HG02973 (cell line): ENCODE measurements at regions not wholly inside any gene's neighbourhood (a gene's known extent, or its start where the extent isn't known, plus 50 kb on each side); places are given as distances from the start of the nearest gene placed in this dataset.
"Not testable (repeated sequence)": the region's sequence is repeated elsewhere in the genome, so short reads cannot be mapped to it uniquely, and the experiment has no call there.

Experiments used
- ATAC-seq: cut with Tn5 transposase; IDR thresholded peaks from one replicate; pipeline ENCODE4 v1.9.1; 2021; ENCODE audit warnings: moderate library complexity; ENCODE audit not compliant: unreplicated experiment

DNA sequence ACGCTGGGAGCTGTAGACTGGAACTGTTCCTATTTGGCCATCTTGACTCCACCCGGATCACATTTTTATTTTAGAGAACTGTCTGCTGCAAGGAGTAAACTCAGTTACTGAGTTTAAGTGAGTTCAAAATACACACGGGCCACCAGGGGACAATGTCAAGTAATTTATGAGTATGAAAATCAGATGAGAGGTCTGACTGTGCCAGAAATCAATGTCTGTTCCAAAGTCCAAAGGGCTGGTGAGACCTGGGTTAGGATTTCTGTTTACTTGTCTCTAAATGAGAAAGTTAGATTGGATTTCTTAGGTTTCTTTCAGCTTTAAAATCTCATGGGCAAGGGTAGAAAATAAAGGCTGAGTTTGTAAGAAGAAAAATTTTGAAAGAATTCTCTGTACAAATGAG lies 465.8 kb upstream of the MEIS1 start:
- no peak for ATAC-seq

DNA sequence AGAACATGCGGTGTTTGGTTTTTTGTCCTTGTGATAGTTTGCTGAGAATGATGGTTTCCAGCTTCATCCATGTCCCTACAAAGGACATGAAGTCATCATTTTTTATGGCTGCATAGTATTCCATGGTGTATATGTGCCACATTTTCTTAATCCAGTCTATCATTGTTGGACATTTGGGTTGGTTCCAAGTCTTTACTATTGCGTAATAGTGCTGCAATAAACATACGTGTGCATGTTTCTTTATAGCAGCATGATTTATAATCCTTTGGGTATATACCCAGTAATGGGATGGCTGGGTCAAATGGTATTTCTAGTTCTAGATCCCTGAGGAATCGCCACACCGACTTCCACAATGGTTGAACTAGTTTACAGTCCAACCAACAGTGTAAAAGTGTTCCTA lies 471.6 kb upstream of the MEIS1 start:
- ATAC-seq: not testable (repeated sequence)

DNA sequence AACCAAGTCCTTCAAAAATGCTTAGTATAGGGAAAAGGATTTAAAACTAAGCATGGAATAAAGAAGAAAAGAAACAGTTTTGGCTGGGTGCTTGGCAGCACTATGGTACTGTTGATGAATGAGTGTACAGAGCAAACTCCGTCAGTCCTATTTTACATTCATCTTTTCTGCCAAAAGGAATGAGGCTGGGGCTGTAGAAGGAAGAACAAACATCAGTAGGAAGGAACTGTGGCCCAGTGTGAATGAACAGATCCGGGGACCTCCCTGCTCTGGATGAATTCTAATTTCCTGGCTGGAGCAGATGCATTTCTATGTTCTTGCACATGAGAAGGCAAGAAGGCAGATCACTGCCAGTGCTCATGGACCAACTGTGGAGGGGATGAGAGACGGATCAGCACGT lies 474.0 kb upstream of the MEIS1 start:
- ATAC-seq: no peak

DNA sequence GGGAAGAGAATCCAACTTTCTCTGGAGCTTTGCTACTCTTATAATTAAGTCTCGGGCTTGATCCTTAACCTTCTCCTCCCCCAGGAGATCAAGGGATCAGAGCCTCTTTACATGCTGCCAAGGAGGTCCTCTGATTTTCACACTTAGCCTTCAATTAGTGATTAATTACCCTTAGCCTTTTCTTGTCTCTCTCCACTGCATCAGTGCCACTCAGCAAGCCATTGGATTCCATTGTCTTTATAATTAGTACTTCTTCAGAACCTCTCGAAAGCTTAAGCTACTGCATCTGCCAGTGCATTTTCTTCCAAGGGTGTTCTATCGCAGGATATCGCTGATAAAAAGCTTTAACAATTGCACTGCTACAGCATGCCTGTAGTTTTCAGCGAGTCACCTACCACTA lies 477.0 kb upstream of the MEIS1 start:
- ATAC-seq: no peak

DNA sequence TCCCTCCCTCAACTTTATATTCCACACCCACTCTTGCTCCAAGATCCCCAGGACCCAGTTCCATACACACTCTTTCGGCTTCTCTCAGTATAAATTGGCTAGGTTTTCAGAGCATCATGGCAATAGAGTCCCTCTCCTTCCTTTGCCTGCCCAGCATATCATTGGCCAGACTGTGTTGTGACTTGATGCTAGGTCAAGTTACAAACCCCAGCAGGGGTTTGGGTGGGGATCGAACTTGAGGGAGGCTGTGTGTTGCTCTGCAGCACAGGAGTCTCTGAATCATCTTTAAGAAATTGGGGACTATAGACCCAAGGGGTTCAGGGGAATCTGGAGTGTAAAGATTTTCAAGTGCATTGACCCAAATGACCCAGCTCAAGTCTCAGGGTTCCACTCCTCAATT lies 477.5 kb upstream of the MEIS1 start:
- ATAC-seq: no peak

DNA sequence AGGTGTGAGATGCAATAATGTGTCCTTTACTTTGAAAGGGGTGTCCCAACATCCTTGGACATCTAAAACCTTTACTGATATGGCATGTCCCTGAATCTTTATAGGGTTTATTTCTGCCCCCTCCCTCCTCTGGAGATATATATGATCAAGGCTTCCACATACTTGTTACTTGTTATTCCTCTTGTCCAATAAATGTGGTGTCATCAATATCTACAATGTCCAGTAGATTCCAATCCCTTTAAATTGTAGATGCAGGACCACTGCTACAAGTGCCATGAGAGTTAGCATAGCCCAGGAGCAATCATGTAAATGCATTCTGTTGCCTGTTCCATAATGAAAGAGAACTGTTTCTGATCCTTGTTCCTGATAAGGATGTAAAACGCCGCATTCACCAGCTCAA lies 479.7 kb upstream of the MEIS1 start:
- ATAC-seq: no peak

DNA sequence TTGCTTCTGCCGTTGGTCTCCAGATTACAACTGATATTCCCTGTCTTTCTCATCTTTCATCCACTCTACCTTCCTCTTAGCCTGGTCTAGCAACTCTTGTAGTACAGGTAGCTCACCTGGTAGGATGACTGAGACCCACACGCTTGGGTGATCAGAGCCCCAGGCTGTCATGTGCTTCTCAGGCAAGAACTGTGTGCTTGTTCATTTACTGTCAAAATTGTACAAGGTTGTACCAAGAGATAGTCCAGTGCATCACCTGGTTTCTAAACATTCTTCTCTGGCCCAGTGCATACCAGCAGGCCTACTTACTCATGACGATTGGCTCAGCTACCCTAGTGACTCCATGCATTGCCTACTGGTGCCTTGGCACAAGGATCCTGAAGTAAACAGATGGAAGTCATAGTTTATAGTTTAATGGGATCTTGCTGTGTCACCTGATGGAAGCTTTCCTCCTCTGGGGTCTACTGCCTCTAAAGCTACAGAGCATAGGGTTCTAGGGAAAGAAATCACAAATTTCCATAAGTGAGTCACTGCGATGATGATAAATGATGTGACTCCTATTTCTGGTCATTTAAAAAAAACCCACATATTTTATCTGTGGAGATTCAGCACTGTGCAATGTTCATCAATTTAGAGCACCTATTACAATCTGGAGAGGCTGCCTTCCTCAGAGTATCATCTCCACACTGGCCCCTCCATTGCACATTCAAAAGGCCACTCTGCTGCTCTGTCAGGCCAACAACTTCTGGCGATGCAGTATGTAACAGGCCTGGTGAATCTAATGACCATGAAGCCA lies 481.8 kb upstream of the MEIS1 start:
- ATAC-seq: no peak

DNA sequence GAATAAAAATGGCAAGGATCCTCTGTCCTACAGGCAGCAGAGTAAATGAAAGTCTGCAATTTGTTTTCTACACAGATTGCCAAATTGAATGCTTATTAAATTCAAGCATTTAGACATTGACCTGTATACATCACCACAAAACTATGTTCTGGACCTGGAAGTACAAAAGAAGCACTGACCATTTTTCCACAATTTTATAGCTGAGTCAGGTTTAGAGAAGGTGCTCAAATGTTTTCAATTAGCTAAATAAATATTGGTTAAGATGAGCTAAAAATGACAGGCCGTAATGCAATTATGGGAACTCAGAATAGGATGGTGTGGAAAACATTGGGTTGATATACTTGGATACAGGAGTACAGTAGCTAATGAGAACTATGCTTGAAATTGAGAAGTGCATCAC lies 490.7 kb upstream of the MEIS1 start:
- no peak for ATAC-seq

DNA sequence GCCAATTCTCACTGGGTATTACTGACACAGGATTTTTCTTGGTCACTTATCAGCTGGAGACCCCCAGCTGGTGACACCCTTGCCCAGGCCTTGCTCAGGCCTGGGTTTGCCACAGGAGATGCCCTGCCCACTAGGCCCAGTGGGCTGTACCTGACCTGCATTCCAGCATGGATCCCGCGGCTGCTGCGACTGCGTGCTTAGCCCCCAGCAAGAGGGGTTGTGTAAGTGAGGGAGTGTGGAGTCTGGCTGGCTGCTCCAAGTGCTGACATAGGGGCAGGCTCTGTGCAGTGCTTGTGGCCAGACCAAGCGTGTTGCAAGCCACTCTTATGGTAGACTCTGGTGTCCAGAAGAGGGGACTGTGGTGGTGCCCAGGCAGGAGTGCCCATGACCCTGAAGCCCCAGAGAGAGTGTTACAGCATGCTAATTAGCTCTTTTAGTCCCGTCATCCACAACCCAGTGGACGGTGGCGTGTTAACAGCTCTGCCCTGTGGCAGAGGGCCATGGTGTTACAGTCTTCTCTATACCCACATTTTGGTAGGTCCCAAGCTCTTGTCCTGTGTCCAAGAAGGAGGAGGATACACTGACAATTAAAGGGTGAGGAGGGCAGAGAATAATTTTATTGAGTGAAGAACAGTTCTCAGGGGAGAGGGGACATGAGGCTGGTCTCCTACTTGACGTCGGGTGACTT lies 491.7 kb upstream of the MEIS1 start:
- no peak for ATAC-seq

DNA sequence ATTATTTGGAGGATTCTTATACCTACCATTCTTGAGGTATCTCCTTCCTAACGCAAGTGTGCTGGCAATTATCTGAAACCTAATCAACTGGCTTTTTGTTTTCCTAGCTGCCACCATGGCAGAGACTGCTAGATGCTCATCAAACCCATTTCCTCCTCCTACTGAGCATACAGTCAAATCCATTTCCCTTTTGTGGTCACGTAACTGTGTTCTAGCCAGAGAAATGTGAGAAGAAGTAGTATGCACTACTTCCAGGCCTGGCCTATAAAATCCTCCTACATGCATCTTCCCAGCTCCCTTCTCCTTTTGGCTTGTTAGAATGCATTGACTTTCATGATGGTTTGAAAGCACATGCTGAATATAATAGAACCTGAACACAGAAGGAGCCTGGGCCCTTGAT lies 494.1 kb upstream of the MEIS1 start:
- ATAC-seq: no peak

DNA sequence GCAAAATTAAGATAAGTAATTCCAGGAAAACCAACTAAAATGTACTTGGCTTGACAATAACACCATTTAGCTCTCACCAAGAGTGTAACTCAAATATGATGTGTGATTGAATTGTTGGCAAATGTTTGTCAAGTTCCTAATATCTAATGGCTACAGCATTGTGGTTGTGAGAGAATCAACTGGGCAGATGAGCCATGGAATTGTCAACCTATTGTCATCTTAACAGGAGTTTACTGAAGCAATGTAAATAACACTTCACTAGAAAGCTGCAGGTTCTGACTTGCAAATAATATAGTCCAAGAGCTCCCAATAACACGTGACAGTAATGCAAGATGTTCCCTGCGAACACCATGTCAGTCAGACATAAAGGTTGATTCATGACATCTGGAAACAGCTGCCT lies 495.2 kb upstream of the MEIS1 start:
- ATAC-seq: no peak

DNA sequence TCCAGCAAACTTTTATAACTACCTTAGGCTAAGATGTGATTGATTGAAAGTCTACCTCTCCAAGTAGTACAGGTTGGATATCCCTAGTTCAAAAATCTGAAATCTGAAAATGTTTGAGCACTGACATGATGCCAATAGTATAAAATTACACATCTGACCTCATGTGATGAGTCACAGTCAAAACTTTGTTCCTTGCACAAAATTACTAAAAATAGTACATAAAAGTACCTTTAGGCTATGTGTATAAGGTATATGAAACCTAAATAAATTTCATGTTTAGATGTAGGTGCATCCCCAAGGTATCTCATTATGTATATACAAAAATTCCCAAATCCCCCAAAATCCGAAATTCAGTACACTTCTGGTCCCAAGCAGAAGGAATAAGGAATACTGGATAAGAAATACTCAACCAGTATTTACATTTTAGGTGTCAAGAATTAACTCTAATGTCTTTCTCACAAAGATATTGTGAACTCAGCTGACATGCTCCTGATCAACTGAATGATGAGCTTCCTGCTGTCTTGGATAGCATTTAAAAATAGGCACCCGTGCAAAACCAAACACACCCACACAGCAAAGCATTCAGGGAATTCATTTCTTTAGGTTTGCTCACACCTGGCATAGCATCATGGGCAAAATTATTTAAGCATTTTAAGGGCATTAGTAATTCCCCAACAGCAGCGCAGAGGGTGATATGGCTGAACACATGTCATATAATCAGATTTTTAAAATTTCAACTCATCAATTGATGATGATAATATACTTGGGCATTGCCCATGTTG lies 497.4 kb upstream of the MEIS1 start:
- no peak for ATAC-seq

DNA sequence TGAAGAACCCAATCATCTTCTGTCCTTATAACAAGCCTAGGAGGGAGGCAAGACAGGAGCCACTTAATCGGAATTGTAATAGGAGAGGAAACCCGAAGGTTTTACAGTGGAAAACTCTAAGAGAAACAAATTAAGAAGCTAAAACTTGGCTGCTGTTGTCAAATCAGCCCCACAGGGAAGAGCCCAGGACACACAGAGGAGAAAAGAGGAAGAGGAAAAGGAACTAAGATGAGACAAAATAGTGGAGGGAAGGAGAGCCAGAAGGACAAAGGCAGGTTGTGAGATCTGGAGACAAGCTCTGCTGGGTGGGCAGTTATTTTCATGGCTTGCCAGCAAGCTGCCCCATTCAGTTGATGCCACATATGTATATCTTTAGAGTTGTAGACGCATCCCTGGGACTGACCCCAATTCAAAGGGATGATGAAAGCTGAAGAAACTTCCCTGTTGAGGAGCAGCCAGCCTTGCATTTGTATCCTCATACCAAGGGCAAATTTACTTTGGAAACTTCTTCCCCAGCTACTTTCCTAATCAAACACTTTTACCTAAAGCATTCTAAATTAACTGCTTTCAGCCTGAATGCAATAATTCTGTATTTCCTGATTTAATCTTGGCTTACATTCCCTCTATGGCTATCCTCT lies 499.8 kb upstream of the MEIS1 start:
- no peak for ATAC-seq

DNA sequence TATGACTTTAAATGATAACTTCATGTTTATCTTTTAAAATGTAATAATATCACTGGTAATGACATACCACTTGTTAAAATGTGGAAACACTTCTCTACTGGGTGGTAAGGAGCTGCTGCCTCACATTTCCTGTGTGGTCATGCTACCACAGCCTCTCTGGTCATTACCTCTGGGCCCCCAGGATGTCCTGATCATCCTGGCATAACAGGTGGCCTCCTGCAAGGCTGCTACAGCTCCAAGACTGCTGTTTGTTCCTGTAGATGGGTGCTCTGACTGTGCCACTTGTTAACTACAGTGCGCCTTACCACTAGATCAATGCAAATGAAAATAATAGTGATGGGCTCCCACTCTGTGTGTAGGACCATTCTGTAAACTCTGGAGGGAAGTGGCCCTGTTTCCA lies 500.2 kb upstream of the SPRED2 start:
- ATAC-seq: no peak

DNA sequence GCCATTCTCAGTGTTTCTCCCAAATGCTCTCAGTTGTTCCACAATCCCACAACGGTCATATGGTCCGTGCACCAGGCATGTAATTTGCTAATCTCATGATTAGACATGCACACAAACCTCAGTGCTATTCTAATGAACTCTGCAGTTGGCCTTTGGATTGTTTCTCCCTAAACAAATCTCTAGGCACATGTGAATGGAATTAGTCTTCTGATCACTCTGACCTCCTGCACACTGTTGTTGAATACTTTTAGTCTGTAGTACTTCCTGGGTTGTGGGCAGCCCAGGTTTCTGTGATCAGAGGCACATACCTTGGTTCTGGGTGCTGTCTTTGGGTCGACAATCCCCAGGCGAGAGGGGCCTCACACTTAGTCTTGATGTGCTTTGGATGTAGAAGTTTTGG lies 498.7 kb upstream of the SPRED2 start:
- ATAC-seq: no peak

DNA sequence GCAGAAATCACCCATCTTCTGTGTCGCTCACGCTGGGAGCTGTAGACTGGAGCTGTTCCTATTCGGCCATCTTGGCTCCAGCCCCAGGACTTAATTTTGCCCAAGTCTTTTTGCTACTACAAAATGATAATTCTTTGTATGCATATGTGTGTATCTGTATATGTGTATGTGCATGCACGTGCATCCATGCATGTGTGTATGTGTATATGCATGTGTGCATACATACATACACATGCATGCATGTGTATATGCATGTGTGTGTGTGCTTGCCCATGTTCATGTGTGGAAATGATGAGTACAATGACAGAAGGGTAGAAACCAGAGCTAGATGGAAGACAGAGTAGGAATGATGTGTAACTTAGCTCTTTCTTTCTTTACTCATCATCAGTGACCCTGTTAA lies 497.9 kb upstream of the SPRED2 start:
- ATAC-seq: no peak

DNA sequence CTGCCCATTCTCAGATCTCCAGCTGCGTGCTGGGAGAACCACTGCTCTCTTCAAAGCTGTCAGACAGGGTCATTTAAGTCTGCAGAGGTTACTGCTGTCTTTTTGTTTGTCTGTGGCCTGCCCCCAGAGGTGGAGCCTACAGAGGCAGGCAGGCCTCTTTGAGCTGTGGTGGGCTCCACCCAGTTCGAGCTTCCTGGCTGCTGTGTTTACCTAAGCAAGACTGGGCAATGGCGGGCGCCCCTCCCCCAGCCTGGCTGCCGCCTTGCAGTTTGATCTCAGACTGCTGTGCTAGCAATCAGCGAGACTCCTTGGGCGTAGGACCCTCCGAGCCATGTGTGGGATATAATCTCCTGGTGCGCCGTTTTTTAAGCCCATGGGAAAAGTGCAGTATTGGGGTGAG lies 497.3 kb upstream of the SPRED2 start:
- not testable (repeated sequence) for ATAC-seq

DNA sequence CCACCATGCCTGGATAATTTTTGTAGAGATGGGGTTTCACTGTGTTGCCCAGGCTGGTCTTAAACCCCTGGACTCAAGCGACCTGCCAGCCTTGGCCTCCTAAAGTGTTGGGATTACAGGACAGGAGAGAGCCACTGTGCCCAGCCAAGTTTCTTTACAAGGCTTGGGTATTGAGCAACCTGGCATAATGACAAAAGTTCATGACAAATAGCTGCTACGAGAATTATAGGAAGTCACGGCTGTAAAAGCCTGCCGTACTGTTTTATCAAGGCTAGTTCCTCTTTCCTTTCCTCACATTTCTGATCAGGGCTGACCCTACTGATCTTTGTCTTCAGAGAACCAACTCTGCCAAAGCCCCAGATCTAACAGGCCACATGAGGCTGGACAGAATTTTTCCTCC lies 490.4 kb upstream of the SPRED2 start:
- ATAC-seq: no peak

DNA sequence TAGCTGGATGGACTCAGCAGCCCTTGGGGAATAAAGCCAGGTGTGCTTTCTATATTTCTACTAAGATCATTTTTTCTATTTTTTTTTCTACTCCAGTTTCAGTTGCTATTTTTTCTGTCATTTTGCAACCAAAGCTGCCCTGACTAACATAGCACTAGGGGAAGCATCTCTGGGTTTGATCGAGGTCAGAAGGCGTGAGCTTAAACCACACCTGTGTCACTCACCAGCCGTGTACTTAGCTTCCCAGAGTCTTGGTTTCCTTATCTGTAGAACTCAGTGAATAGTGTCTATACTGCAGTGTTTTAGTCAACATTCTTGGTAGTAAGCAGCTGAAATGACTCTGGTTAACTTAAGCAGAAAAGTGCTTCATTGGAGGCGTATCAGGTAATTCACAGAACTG lies 489.6 kb upstream of the SPRED2 start:
- ATAC-seq: peak; percentile 76

DNA sequence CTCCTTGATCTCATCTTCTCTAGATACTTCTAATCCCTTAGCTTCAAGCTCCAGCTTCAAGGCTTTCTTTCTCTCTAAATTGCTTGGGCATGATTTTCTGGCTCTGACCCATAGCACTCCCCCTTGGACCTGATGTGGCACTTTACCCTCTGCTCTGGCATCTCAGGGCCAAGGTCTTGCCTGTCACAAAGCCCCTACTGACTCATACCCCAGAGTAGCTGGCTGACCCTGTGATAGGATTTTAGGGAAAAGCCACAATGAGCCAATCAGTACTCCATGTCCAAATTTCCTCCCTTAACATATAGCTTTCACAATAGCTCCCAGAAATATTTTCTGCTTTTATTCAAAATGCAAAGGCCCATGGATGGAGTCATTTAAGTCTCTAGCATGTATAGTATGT lies 488.7 kb upstream of the SPRED2 start:
- no peak for ATAC-seq

DNA sequence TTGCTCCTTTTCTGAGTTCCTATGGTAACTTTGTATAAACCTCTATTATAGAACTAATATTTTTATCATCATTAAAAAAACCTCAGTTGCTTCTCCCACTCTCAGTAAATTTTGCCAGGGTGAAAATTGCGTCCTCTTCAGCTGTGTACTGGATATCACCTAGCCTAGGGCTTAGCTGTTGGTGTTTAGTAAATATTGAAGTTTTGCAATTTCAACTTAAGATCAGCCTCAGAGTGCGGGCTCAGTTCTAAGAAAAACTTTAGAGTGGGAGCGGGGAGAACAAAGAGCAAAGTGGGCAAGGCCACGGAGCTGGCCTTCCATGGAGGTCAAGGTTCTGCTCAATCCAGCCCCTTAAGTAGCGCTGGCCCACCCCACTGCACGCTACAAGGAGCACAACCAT lies 488.3 kb upstream of the SPRED2 start:
- no peak for ATAC-seq
